ENCODE measurements at regions not wholly inside any gene's neighbourhood (a gene's known extent, or its start where the extent isn't known, plus 50 kb on each side); places are given as distances from the start of the nearest gene placed in this dataset.

- TF ChIP-seq CTCF (IDR thresholded peaks at IDR 0.05) (no peak), ZFX (IDR thresholded peaks at IDR 0.05; ENCODE audit: borderline replicate concordance) (no peak)
Observed at GRCh38 chr14:81759541-81759940, 225.9 kb upstream of the SEL1L start.

Measured in 22Rv1 (cell line).